SK-N-SH (cell line): ENCODE measurements at regions not wholly inside any gene's neighbourhood (a gene's known extent, or its start where the extent isn't known, plus 50 kb on each side); places are given as distances from the start of the nearest gene placed in this dataset.

Experiments used
- ELF1 ChIP-seq: IDR thresholded peaks from 2 replicates; pipeline ENCODE4 v1.4.0; 2012
- EP300 ChIP-seq, 2 experiments: IDR thresholded peaks; 2 replicates each; pipeline versions ENCODE4 v1.4.0 to v1.6.1; 2012; ENCODE audit warnings: borderline replicate concordance in 1 of 2, low read depth in 1 of 2, low read length in 1 of 2
- FOXJ3 ChIP-seq: sonication (generic); formaldehyde crosslinking; IDR thresholded peaks from 2 replicates; pipeline ENCODE4 v1.5.1; 2020; ENCODE audit warnings: mild to moderate bottlenecking, missing genetic modification reagents
- JUND ChIP-seq: IDR thresholded peaks from 2 replicates; pipeline ENCODE4 v1.4.0; 2012
- NFIC ChIP-seq: IDR thresholded peaks from 2 replicates; pipeline ENCODE4 v1.4.0; 2012; ENCODE audit warnings: borderline replicate concordance
- RCOR1 ChIP-seq: fragments of 150-350 bp; IDR thresholded peaks from 2 replicates; pipeline ENCODE4 v1.6.1; 2017; ENCODE audit warnings: antibody characterized with exemption, low read length
- RFX5 ChIP-seq: IDR thresholded peaks from 2 replicates; pipeline ENCODE4 v1.6.1; 2012; ENCODE audit warnings: mild to moderate bottlenecking, improper control_type of control experiment, low read length
- TF ChIP-seq, protein P1 (sequence below): fragments of 200-600 bp; sonication (generic); IDR thresholded peaks from 2 replicates; pipeline ENCODE4 v1.6.1; 2017; ENCODE audit warnings: antibody characterized with exemption, mild to moderate bottlenecking, moderate library complexity
- TF ChIP-seq, protein P2 (sequence below): fragments of 150-350 bp; IDR thresholded peaks from 2 replicates; pipeline ENCODE4 v1.6.1; 2017; ENCODE audit warnings: antibody characterized with exemption, low read length, low read depth, borderline replicate concordance
- TF ChIP-seq, protein P3 (sequence below): IDR thresholded peaks from 2 replicates; pipeline ENCODE4 v1.4.0; 2012; ENCODE audit warnings: low read depth

DNA sequence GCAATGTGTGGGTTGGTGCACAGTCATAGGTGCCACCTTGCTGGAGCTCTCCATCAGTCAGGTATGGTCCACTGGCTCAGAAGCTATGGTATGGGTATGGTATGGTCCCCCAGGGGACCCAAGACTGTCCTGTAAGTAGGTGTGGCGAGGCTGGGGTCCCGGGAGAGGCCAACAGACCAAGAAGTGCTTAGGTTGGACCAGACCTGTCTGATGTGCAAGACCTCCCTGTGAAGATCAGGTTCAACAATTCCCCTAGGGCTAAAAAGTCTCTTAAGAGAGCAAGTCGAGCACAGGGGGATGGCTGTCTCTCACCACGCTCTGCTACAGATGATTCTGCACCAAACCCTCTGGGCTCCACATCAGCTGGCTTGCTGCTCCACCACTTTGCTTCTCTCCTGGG is 1145.0 kb downstream of the RPA4 start:
- TF ChIP-seq RFX5, result no peak
- TF ChIP-seq, protein P1, sequence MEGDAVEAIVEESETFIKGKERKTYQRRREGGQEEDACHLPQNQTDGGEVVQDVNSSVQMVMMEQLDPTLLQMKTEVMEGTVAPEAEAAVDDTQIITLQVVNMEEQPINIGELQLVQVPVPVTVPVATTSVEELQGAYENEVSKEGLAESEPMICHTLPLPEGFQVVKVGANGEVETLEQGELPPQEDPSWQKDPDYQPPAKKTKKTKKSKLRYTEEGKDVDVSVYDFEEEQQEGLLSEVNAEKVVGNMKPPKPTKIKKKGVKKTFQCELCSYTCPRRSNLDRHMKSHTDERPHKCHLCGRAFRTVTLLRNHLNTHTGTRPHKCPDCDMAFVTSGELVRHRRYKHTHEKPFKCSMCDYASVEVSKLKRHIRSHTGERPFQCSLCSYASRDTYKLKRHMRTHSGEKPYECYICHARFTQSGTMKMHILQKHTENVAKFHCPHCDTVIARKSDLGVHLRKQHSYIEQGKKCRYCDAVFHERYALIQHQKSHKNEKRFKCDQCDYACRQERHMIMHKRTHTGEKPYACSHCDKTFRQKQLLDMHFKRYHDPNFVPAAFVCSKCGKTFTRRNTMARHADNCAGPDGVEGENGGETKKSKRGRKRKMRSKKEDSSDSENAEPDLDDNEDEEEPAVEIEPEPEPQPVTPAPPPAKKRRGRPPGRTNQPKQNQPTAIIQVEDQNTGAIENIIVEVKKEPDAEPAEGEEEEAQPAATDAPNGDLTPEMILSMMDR, result no peak
- TF ChIP-seq RCOR1, result no peak
- TF ChIP-seq NFIC, result no peak
- TF ChIP-seq, protein P2, sequence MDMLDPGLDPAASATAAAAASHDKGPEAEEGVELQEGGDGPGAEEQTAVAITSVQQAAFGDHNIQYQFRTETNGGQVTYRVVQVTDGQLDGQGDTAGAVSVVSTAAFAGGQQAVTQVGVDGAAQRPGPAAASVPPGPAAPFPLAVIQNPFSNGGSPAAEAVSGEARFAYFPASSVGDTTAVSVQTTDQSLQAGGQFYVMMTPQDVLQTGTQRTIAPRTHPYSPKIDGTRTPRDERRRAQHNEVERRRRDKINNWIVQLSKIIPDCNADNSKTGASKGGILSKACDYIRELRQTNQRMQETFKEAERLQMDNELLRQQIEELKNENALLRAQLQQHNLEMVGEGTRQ, result no peak
- TF ChIP-seq, protein P3, sequence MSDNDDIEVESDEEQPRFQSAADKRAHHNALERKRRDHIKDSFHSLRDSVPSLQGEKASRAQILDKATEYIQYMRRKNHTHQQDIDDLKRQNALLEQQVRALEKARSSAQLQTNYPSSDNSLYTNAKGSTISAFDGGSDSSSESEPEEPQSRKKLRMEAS, result no peak
- no peak for TF ChIP-seq JUND
- TF ChIP-seq EP300 (IDR thresholded peaks at IDR 0.05; ENCODE audit: borderline replicate concordance in 1 of 2, low read depth in 1 of 2, low read length in 1 of 2), result no peak
- no peak for TF ChIP-seq ELF1
- no peak for TF ChIP-seq FOXJ3 (CRISPR knock-in tag)
